ENCODE measurements at regions not wholly inside any gene's neighbourhood (a gene's known extent, or its start where the extent isn't known, plus 50 kb on each side); places are given as distances from the start of the nearest gene placed in this dataset.
"Not testable (repeated sequence)": the region's sequence is repeated elsewhere in the genome, so short reads cannot be mapped to it uniquely, and the experiment has no call there.

GRCh38 chr2:138245310-138245709, 256.3 kb upstream of the SPOPL start:
- no peaks in the 10 kb centered on the region for H3K9me3 ChIP-seq
- TF ChIP-seq CTCF (IDR thresholded peaks at IDR 0.05) (no peak), POLR2A (IDR thresholded peaks at IDR 0.05) (no peak), POLR2AphosphoS5 (IDR thresholded peaks at IDR 0.05) (no peak)

DNA sequence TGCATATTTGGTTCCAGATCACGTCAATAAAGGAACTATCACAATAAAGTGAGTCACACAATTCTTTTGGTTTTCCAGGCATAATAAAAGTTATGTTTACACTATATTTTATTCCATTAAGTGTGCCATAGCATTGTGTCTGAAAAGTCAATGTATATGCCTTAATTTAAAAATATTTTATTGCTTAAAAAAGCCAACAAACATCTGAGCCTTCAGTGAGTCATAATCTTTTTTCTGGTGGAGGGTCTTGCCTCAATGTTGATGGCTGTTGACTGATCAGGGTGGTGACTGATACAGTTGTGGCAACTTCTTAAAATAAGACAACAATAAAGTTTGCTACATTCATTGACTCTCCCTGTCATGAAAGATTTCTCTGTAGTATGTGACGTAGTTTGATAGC, 254.3 kb upstream of the SPOPL start:
- DNase-seq (ENCODE audit: low spot score): no peak
- no peaks in the 10 kb centered on the region for H3K4me1 ChIP-seq (replicated peaks)
- TF ChIP-seq POLR2AphosphoS5 (IDR thresholded peaks at IDR 0.05) (no peak), POLR2A (IDR thresholded peaks at IDR 0.05) (no peak), CTCF (IDR thresholded peaks at IDR 0.05) (no peak)
- WGBS: 34% methylated on average over 2 of the region's 2 CpGs
- no peak overlapping the region for H3K4me3 ChIP-seq
- H3K36me3 ChIP-seq: no peaks in the 10 kb centered on the region
- H3K27ac ChIP-seq: no peak overlapping the region
- no peaks in the 10 kb centered on the region for H3K9me3 ChIP-seq
- intact Hi-C loops (cut with DNase I): no loop called here
- H3K27me3 ChIP-seq (replicated peaks; ENCODE audit: insufficient read depth): no peaks in the 10 kb centered on the region

More at GRCh38 chr2:138245310-138245709, 256.3 kb upstream of the SPOPL start:
- H3K36me3 ChIP-seq: no peaks in the 10 kb centered on the region
- H3K27ac ChIP-seq: no peak overlapping the region
- intact Hi-C loops (cut with DNase I): no loop called here
- H3K4me1 ChIP-seq (replicated peaks): no peaks in the 10 kb centered on the region
- H3K4me3 ChIP-seq: no peak overlapping the region
- DNase-seq (ENCODE audit: low spot score): no peak
- no peaks in the 10 kb centered on the region for H3K27me3 ChIP-seq (replicated peaks; ENCODE audit: insufficient read depth)

- H3K9me3 ChIP-seq: no peaks in the 10 kb centered on the region
- intact Hi-C loops (cut with DNase I): no loop called here
- no peak for TF ChIP-seq POLR2AphosphoS5 (IDR thresholded peaks at IDR 0.05)
- no peak for TF ChIP-seq CTCF (IDR thresholded peaks at IDR 0.05)
- TF ChIP-seq POLR2A (IDR thresholded peaks at IDR 0.05): no peak
- no peaks in the 10 kb centered on the region for H3K27me3 ChIP-seq (replicated peaks; ENCODE audit: insufficient read depth)
- H3K27ac ChIP-seq: no peak overlapping the region
- H3K36me3 ChIP-seq: no peaks in the 10 kb centered on the region
- H3K4me3 ChIP-seq: no peak overlapping the region
- DNase-seq (ENCODE audit: low spot score): no peak
- H3K4me1 ChIP-seq (replicated peaks): no peaks in the 10 kb centered on the region
Measured at GRCh38 chr2:138249207-138249606, 252.4 kb upstream of the SPOPL start.

DNA sequence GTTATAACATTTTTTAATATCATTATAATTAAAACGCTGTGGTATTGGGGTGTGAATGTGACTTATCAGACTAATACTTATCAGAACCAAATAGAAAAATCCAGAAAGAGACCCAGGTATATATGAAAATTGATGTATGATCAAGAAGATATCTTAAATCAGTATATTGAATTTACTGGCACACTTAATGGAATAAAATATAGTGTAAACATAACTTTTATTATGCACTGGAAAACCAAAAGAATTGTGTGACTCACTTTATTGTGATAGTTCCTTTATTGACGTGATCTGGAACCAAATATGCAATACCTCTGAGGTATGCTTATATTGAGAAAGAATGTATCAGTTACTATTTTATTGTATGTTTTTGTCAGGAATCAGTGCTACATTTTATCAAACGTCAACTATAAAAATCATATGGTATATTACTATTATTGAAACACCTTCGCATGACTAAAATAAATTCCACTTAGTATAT, 250.7 kb upstream of the SPOPL start:
- H3K4me3 ChIP-seq; H3K4me1 ChIP-seq (replicated peaks); DNase-seq (ENCODE audit: low spot score); H3K36me3 ChIP-seq; H3K9me3 ChIP-seq; H3K27me3 ChIP-seq (replicated peaks; ENCODE audit: insufficient read depth); H3K27ac ChIP-seq; intact Hi-C loops (cut with DNase I): not testable (repeated sequence)
- WGBS: 89% methylated on average over 2 of the region's 4 CpGs

DNA sequence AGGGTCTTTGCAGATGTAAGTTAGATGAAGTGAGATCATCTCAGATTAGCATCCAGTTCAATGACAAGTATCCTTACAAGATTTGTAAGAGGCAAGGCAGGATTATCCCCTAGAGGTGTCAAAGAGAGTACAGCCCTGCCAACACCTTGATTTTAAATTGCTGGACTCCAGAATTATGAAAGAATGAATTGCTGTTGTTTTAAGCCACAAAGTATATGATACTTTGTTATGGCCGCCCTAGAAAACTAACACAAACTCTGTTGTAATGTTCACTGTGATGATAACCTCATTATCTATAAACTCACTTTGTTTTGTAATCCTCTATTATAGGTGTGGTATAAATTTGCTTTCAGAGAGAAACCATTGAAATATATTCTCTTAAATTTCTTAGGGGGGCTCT, 249.0 kb upstream of the SPOPL start:
- DNase-seq (ENCODE audit: low spot score): no peak
- intact Hi-C loops (cut with DNase I): no loop called here
- no peak overlapping the region for H3K4me3 ChIP-seq
- H3K27me3 ChIP-seq (replicated peaks; ENCODE audit: insufficient read depth): no peaks in the 10 kb centered on the region
- no peaks in the 10 kb centered on the region for H3K9me3 ChIP-seq
- no peaks in the 10 kb centered on the region for H3K4me1 ChIP-seq (replicated peaks)
- TF ChIP-seq CTCF (IDR thresholded peaks at IDR 0.05) (no peak), POLR2A (IDR thresholded peaks at IDR 0.05) (no peak), POLR2AphosphoS5 (IDR thresholded peaks at IDR 0.05) (no peak)
- H3K27ac ChIP-seq: no peak overlapping the region
- H3K36me3 ChIP-seq: no peaks in the 10 kb centered on the region
- WGBS: 92% methylated on average over 1 of the region's 1 CpG
